Femur (tissue), 1 donor: ENCODE measurements at regions not wholly inside any gene's neighbourhood (a gene's known extent, or its start where the extent isn't known, plus 50 kb on each side); places are given as distances from the start of the nearest gene placed in this dataset.

ENCODE experiments used
- DNase-seq: peaks from one replicate; pipeline ENCODE4 v3.0.0-alpha.2; 2017

DNA sequence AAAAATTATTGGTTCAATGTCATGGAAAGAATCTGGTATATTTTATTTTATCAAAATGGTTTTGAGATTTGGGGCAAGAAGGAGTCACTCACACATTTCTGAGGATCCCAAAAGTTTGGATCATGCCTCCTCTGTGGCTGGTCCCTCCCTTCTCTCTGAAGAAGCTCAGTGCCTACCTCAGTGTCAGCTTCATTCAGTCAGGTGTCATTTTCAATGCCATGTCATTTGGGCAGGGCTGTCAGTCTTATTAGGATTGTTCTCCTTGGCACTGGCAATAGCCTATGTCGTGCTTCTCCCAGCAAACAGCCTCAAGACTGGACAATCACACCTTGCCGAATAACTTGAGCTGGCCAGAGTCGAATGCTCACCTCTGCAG lies 264.5 kb upstream of the CAMK1G start:
- no peak for DNase-seq

DNA sequence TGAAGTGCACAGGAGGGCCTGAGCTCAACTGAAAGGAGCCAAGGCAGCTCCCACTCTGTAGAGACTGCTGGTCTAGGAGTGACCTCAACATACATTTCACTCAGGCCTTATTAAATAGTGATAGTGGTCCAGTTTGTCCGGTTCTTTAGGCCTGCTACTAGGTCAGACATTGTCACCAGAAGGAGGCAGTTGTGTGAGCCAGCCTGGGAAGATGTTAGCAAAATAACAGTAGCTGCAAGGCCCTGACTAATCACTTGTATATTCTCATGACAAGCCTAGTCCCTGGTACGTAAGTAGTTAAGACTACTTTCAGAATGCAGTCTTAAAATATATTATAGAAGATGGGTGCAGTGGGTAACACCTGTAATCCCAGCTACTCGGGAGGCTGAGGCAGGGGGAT lies 264.0 kb upstream of the CAMK1G start:
- no peak for DNase-seq

DNA sequence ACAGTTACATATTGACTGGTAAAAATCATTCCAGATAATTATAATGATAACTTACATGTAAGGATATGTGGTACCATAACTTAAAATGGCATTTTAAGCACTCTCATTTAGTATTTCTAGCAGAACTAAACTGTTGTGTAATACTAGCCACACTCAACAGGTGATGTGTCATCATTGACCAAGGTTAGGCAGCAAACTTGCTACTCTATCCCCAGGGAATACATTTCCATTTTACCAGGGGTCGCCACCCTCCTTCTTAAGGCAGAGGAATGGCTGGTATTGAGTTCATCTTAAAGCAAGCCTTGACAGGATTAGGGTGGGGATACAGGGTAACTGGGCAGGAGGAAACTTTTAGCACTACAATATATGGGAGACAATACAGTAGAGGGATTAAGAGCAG lies 259.8 kb upstream of the CAMK1G start:
- DNase-seq = no peak

DNA sequence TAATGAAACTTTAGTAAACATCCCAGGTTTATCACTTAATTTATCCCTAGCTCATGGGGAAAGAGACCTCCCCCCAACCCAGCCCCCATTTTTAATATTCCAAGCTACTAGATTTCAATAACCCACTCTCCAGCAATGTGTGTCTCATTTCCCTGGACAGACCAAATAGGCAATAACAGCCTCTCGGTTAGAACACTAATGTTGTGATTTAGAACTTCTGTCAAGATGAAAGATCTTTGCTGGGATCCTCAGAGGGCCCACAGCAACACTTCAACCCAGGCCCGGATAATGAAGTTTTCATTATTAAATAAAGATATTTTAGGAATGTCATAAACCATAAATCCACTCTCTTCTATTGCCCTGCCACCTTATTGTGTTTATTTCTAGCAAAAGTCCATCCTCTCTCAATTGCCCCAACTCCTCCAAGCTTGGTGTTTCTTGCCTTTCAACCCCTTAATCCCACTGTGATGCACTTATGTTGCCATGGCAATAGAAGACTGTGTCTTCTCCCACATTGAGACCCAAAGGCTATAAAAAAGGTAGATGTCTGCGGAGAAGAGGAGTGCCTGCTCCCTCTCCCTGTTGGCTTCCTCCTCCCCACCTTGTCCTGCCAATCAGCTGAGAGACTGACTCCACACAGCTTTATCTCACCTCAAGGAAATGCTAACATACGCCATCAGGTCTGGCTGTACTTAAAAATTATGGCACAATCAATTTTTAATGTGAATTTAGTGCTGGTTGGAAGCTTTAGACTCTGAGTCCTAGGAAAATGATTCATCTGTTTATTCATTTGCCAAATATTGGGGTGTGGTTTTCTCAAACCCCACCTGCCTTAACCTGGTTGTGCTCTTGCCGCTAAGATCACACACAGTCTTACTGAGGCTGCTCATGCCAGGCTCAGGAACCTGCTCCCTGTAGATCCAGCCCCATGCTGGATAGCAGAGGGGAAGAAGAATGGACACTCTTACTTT lies 258.3 kb upstream of the CAMK1G start:
- DNase-seq = no peak

DNA sequence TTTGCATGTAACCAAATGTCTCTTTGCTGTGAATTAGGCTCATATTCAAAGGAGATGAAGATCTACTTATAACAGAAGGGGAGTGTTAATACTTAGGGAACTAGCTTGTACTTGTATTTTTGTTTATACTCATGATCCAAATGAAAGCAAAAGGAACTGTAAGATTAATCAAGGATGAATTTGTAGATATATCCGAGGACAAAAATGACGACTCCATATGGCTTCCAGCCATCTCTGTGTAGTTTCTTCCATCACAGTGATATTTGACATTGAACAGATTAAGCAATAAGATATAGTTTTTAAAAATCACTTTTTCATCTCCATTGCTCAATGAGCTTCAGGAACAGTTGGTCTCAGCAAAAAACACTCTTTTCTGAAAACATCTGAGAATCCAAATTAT lies 257.4 kb upstream of the CAMK1G start:
- DNase-seq = no peak

DNA sequence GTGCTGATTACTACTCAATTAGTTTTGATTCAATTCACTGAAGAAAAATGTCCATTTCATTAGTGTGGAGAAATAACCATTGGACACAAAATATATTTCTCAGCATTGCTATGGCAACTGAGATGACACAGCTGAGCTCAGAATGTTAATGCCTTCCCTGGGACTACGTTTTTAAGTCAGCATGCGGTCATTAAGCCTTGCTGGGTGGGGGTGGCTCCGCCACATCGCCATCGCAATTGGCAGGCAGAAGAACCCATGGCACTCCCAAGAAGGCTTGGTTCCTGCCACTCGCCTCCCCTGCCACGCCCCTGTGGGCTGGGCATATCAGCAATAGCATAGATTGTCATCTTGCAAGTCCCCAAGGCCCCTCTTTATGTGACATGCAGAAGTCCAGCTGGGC lies 256.7 kb upstream of the CAMK1G start:
- peak; percentile 38 for DNase-seq

DNA sequence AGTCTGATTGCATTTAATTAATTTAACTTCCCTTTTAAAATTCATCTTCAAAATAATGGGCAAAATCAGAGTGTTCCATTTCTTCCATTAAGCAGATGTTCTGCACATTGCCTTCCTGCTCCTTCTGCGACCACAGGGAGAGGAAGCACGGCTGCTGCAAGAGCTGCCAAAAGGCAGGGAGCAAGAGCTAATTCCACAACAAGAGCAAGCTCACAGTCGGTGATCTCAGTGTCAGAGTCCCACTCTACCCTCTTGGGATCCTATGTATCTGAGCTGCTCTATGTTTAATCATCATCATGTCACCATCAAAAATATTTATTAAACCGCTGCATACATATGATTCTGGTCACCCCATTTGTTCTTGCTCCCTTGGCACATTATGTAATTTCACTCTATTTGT lies 255.3 kb upstream of the CAMK1G start:
- peak; percentile 42 for DNase-seq

DNA sequence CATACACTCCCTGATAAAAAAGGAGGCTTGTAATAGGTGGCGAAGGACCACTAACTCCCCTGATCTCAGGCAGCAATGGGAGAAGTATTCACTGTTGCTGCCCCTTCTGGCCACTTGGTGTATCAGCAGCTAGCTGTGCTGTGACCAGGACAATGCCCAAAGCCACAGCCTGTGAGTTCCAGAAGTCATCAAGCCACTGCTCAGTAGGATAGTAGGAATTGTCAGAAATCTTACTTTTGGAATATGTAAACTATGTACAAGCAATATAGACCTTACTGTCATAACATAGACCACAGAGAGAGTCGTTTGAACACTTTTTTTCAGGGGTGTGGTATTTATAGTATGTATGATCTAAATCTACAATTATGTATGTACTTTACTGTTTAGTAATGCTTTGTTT lies 248.3 kb upstream of the CAMK1G start:
- DNase-seq = no peak

DNA sequence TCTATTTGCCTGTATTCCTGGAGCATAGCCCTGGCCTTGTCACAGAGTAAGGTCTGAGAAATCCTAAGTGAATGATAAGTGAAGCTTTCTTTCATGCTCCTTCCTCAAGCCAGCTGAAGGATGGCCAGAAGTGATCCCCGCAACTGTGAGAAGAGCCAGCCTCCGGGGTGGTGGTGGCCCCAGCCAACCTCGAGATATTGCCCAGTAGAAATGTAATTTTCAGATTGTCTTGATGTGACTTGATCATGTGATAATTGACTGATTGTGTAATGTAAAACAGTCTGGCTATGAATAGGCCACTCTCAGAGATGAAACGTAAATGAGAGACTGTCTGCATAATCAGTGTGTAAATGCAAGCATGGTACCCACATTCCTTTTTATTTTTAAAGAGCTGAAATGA lies 242.4 kb upstream of the CAMK1G start:
- DNase-seq = no peak

DNA sequence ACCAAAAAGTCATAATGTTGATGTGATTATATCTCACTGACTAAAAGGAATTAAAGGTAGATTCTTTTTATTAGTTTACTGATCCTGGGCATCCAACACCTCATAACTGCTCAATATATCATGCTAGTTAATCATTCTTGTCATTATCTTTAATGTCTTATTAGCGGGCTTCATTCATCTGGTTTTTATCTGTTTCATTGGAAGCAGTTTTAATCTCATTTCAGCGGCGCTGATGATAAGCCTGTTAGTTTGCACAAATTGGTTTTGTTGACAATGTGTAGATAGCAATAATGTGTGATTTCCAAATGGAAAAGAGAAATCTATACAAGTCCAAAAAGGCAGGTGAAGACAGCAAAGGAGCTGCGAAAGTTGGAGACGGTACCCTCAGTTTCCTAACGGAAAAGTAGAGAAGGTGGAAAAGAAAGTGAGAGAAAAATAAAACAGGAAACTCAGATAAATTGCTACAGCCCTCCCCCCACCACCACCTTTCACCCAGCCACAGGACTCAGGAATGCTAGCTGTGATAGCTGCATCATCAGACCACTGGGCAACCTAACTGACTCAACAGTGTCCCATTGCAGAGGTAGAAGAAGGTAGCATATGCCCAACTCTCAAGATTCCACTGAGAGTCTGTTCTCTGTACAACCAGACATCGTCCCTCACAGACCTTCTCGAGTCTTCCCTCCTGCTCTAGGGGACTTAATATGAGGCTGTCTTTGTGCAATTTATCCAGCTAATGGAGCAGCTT lies 241.7 kb upstream of the CAMK1G start:
- DNase-seq = no peak

DNA sequence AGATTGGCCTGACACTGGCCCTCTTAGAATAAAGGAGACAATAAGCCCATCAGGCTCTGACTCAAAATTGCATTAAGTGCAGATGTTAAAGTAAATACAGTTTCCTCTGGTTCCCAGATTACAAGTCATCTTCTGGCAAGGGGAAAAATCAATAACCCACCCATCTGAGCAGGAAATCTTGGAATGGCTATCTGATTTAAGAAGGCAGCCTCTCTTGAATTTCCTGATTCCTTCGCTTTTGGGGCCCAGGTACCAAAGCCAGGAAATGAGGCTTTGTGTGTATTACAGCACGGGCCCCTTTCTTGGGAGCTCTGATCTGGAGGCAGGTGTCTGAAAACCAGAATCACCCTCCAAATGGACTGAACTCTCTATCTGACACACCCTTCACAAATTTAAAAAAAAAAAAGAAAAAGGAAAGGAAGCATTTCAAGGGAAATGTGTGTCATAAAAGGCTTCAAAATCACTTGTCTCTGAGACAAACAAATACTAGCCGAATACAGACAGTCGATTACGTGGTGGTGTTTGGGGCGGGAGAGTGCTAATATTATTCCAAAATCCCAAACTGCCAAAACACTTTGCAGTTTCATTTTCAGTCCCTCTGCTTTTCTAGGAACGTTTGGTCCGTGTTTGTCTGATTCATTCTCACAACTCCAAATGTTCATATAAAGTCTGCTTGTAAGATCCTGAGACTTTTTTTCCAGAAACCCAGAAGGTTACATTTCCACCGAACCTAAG lies 240.9 kb upstream of the CAMK1G start:
- no peak for DNase-seq

DNA sequence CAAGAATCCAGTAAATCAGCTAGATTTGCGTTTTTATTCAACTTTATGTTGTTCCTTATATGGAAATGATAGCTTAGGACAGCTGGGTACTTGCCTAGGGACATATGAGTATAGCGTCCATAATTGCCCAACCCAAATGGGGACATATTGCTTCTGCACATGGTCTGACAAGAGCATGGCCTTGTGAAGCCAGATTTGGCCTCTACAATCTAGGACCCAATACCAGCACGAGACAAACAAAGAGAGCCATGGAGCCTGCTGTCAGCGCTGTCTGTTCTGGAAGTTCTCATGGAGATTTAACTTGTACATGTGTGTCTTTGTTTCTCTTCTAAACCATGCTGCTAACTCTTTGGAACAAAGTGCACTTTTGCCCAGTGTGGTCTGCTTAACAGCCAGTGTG lies 240.0 kb upstream of the CAMK1G start:
- DNase-seq = no peak

DNA sequence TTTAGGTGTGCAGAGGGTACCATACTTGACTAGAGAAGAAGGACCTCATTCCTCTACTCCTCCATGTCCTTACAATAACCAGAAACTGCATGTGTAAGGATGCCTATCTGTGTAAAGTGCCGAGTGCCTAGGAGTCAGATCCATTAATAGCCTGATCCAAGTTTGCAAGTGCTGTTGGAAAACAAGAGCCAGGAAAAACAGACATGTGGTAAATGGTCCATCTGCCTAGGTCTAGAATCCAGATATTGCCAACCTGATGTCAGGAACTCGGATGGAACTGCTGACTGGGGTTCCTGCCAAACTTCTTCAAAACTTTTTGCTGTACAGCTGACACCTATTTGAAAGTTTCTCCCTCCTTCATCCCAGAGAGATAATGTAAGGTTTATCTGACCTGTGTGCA lies 239.4 kb upstream of the CAMK1G start:
- DNase-seq = no peak

DNA sequence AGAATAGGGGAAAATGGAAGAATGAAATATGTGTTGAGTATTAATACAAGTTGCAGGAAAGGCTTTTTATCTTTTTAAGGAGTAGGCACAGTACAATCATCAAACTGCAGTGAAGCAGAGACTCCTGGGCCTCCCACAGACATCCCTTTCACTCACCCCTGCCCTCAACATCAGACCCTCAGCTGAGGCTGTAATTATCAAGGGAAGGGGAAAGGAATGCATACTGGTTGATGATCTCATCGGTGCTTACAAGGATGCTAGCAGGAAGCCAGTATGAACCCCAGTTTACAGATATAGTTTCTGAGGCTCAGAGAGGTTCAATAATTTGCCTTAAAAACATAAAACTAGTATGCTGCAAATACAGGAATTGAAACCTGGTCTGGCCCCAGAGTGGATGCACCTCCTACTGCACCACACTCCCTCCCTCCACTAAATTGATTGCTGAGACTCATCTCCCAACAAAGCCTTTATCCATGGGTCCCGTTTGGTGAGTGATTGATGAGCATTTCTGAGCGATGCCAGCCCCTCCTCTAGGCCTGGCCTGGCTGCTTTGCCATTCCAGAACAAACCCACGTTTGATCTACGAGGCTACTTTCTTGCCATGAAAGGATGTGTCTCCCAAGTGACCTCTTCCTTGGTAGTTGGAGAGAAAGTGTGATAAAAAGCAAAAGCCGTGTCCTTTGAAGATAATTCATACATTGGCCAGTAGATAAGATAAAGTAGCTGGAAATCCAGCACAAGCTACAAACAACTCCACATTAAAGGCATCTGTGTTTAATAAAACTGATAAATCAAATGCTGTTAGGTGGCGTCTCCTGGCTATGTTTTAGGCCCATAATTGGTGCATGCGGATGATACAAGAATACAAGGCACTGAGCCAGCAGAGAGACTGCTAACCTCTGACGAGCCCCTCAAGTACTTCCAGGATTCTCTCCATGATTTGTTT lies 233.9 kb upstream of the CAMK1G start:
- no peak for DNase-seq

DNA sequence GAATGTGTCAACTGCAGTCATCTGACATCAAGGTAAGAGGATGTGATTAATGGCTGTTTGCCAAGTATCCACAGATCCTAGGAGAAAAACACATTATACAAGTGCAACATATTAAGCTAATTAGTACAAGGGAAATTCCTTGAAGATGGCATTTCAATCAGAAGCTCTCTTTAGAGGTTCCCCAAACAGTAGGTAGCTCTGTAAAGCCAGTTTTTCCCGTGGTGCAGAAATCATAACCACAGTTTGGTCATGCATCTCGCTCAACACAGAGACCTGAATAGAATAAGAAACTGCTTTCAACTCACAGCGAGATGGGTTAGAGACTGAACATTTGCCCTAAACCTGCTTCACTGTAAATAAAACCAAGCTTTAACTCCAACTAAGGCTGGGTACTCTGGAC lies 230.5 kb upstream of the CAMK1G start:
- DNase-seq = no peak

DNA sequence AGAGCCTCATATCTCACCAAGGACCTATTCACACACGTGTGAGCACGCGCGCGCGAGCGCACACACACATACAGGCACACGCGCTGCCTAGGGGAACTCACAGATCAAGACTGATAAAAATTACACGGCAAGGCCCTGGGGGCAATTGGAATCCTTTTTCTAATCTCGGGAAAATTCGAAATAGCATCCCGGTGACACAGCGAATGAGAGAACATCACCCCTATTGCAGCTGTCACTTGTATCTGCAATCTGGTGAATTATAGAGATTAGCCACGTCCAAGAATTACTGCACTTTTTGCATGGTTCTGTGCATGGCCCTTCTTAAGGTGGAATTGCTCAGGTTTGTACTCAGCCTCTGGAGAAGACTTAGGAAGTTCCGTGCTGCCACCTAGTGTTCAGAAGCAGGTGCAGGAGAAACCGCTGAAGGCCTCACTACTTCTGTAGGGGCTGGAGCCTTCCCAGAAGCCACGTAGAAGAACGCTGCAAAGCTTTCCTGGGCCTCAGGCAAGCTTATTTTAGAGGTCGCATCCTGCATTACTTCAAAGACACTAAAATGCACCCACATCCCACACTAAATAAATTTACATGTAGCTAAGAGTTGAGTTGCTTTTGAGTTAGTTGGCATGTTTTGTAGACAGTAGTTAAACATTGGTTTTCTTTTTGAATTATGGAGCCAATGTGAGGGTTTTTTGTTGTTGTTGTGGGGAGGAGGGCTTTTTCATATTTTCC lies 229.2 kb upstream of the CAMK1G start:
- peak; percentile 89 for DNase-seq

DNA sequence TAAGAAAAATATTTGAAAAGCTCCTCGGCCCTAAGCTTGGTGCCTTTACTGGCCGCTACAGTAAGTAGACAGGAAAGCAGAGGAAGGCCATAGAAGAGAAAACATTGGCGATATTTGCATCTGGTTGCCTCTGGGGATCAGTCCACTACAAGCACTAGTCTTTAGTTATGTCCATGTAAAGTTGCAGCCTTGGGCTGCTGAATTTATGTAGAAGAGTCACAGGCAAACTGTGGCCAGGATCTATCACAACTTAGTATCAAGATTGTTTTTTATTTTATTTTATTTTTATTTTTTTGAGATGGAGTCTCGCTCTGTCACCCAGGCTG lies 228.7 kb upstream of the CAMK1G start:
- no peak for DNase-seq

DNA sequence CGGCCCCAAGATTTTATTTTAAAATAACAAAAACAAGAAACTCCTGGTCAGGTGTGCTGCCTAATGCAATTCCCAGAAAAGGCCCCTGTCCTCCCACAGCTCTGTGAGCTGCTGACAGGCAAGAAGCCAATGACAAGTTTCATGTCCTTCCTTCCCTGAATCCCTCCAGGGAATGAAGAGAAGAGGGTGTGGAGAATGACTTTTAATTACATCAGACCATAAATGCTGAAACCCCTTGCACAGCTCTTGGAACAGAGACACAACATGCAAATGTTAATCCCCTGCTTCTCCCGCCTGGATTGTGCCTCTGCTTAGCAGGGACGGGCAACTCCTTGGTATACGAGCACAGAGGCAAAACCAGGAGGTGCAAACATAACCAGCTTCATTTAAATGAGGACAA lies 228.1 kb upstream of the CAMK1G start:
- no peak for DNase-seq

DNA sequence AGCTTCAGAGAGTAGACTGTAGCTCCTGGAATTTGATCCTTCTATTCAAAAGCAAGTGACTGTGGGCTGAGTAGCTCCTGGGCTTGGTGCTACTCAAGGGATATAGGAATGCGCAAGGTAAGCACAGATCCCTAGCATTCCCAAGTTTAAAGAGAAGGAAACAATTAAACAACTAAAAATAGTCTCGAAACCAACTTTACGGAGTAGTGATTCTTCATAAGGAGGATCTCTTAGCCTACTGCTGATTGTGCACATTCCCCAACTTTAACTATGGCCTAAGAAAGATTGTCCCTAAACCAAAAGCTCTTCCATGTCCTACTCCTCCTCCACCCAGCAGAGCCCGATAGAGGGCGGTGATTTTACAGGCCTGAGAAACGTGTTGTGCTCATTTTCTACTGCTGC lies 226.5 kb upstream of the CAMK1G start:
- no peak for DNase-seq

DNA sequence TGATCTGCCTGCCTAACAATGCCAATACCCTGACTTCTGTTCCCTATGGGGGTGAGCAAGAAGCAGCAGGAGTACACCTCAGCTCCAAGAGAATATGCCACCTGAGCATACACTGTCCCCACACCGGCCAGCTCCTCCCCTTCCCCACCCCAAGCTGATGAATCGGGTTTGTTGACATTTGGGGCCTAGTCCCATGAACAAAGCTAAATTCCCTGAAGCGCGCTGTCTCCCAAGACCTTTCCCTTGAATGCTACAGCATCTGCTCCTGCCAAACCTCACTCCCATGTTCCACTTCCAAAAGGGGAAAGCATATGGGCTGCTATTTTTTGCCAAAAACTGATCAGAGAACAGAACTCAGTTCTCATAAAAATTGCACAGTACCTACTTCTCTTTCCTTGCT lies 220.4 kb upstream of the CAMK1G start:
- DNase-seq = no peak

DNA sequence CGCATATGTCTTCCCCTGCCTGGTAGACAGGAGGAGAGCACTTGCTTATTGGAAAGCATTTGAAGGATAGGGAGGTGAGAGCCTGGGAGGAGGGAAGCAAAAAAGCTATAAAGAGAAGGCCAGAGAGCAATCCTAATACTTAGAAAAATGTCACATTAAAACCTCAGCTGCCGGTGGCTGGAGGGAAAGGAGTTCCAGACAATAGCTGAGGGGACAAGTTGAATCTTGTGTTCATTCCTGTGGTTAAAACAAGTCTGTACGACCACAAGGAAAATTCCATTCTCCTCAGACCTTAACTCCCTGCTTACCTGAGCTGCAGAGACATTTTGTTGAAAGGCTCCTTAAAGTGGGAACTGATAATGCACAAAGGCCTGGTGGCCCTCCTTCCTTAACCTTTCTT lies 218.8 kb upstream of the CAMK1G start:
- no peak for DNase-seq
